SU-DHL-6 (cell line): ENCODE measurements at regions not wholly inside any gene's neighbourhood (a gene's known extent, or its start where the extent isn't known, plus 50 kb on each side); places are given as distances from the start of the nearest gene placed in this dataset.

Source experiments
- EZH2phosphoT487 ChIP-seq: fragments of 200-600 bp; sonication (generic), shearing (Covaris generic); conservative IDR thresholded peaks from 2 replicates; pipeline ENCODE4 v1.6.1; 2018; ENCODE audit warnings: mild to moderate bottlenecking, antibody characterized with exemption, low read length, moderate library complexity, mixed read lengths
- TF ChIP-seq, protein P1 (sequence below): fragments of 200-600 bp; sonication (generic); IDR thresholded peaks from one replicate; pipeline ENCODE4 v1.5.1; 2017; ENCODE audit warnings: antibody characterized with exemption, mild to moderate bottlenecking, low read length, moderate library complexity; ENCODE audit not compliant: insufficient read depth, poor library complexity, severe bottlenecking

DNA sequence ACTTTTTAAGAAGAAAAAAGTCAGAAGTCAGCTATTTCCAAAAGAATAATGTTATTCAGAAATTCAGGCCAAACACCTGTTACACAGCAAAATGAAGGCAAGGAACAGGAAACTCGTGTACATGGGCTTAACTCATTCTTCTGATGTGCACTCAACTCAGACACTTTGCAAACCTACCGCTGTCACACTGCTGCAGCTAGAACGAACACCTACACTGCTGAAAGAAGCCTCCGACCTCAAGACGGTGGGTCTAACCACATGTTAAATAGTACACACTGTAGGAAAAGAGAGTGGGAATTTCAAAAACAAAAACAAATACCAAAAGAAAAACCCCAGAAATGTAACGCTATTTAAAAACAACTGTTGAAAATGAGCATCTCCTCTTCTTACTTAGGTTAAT, 384.5 kb downstream of the IRX1 start:
- TF ChIP-seq, protein P1, sequence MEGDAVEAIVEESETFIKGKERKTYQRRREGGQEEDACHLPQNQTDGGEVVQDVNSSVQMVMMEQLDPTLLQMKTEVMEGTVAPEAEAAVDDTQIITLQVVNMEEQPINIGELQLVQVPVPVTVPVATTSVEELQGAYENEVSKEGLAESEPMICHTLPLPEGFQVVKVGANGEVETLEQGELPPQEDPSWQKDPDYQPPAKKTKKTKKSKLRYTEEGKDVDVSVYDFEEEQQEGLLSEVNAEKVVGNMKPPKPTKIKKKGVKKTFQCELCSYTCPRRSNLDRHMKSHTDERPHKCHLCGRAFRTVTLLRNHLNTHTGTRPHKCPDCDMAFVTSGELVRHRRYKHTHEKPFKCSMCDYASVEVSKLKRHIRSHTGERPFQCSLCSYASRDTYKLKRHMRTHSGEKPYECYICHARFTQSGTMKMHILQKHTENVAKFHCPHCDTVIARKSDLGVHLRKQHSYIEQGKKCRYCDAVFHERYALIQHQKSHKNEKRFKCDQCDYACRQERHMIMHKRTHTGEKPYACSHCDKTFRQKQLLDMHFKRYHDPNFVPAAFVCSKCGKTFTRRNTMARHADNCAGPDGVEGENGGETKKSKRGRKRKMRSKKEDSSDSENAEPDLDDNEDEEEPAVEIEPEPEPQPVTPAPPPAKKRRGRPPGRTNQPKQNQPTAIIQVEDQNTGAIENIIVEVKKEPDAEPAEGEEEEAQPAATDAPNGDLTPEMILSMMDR: no peak
- TF ChIP-seq EZH2phosphoT487: no peak
